Smooth muscle cell (in vitro differentiated cells): ENCODE measurements at regions not wholly inside any gene's neighbourhood (a gene's known extent, or its start where the extent isn't known, plus 50 kb on each side); places are given as distances from the start of the nearest gene placed in this dataset.
"Not testable (repeated sequence)": the region's sequence is repeated elsewhere in the genome, so short reads cannot be mapped to it uniquely, and the experiment has no call there.

ENCODE experiments used
- DNase-seq: peaks from one replicate; lab custom pipeline; 2025; ENCODE audit not compliant: unreplicated experiment; lab: John Stamatoyannopoulos, UW
- H2AFZ ChIP-seq: fragments of 200-600 bp; sonication (generic); 2 replicates; pipeline ENCODE4 v1.6.0; 2016; ENCODE audit warnings: antibody characterized with exemption, low read depth, mild to moderate bottlenecking
- H3F3A ChIP-seq: fragments of 200-600 bp; sonication (generic); 2 replicates; pipeline ENCODE4 v1.6.0; 2017; ENCODE audit warnings: antibody characterized with exemption, low read depth
- H3K27ac ChIP-seq: fragments of 200-600 bp; sonication (generic); 2 replicates; pipeline ENCODE4 v1.5.1; 2016; ENCODE audit warnings: low read depth, mild to moderate bottlenecking
- H3K27me3 ChIP-seq: fragments of 200-600 bp; sonication (generic); 2 replicates; pipeline ENCODE4 v1.6.1; 2016; ENCODE audit warnings: low read depth, mild to moderate bottlenecking
- H3K36me3 ChIP-seq: fragments of 200-600 bp; sonication (generic); 2 replicates; pipeline ENCODE4 v1.5.1; 2016; ENCODE audit warnings: low read depth
- H3K4me1 ChIP-seq: fragments of 200-600 bp; sonication (generic); 2 replicates; pipeline ENCODE4 v1.5.1; 2016; ENCODE audit warnings: low read depth
- H3K4me2 ChIP-seq: fragments of 200-600 bp; sonication (generic); 2 replicates; pipeline ENCODE4 v1.6.0; 2016; ENCODE audit warnings: mild to moderate bottlenecking
- H3K4me3 ChIP-seq: fragments of 200-600 bp; sonication (generic); 2 replicates; pipeline ENCODE4 v1.5.1; 2016; ENCODE audit warnings: mild to moderate bottlenecking
- H3K79me2 ChIP-seq: fragments of 200-600 bp; sonication (generic); 2 replicates; pipeline ENCODE4 v1.6.0; 2016; ENCODE audit warnings: low read depth, mild to moderate bottlenecking
- H3K9ac ChIP-seq: fragments of 200-600 bp; sonication (generic); 2 replicates; pipeline ENCODE4 v1.6.0; 2016; ENCODE audit warnings: low read depth
- H3K9me3 ChIP-seq: fragments of 200-600 bp; sonication (generic); replicated peaks from 2 replicates; pipeline ENCODE4 v1.5.1; 2016; ENCODE audit warnings: low read depth
- H4K20me1 ChIP-seq: fragments of 200-600 bp; sonication (generic); 2 replicates; pipeline ENCODE4 v1.6.0; 2016; ENCODE audit warnings: low read depth
- WGBS: methylation state at CpG from one replicate; pipeline ENCODE4 v1.1.7; 2016; ENCODE audit warnings: low lambda C conversion rate; 5-methylcytosine and 5-hydroxymethylcytosine counted together
- TF ChIP-seq, protein P1 (sequence below): fragments of 200-600 bp; sonication (generic); IDR thresholded peaks from 2 replicates; pipeline ENCODE4 v1.5.1; 2017; ENCODE audit warnings: borderline replicate concordance, mild to moderate bottlenecking, antibody characterized with exemption; ENCODE audit not compliant: insufficient read depth, poor library complexity, severe bottlenecking

GRCh38 chr21:32867597-32867996 lies 96.0 kb upstream of the PAXBP1 start:
- WGBS: 71% methylated on average over 4 of the region's 4 CpGs
- Histone ChIP-seq H3K36me3 (no peaks in the 10 kb centered on the region), H3K27ac (no peak overlapping the region), H3K4me1 (no peaks in the 10 kb centered on the region), H2AFZ (no peak overlapping the region), H3K4me3 (no peak overlapping the region), H4K20me1 (no peaks in the 10 kb centered on the region), H3K27me3 (peaks cover 11% of the 10 kb centered on the region), H3K9ac (no peak overlapping the region), H3K79me2 (no peaks in the 10 kb centered on the region), H3K9me3 (no peaks in the 10 kb centered on the region), H3F3A (no peaks in the 10 kb centered on the region), H3K4me2 (no peak overlapping the region)
- TF ChIP-seq, protein P1, sequence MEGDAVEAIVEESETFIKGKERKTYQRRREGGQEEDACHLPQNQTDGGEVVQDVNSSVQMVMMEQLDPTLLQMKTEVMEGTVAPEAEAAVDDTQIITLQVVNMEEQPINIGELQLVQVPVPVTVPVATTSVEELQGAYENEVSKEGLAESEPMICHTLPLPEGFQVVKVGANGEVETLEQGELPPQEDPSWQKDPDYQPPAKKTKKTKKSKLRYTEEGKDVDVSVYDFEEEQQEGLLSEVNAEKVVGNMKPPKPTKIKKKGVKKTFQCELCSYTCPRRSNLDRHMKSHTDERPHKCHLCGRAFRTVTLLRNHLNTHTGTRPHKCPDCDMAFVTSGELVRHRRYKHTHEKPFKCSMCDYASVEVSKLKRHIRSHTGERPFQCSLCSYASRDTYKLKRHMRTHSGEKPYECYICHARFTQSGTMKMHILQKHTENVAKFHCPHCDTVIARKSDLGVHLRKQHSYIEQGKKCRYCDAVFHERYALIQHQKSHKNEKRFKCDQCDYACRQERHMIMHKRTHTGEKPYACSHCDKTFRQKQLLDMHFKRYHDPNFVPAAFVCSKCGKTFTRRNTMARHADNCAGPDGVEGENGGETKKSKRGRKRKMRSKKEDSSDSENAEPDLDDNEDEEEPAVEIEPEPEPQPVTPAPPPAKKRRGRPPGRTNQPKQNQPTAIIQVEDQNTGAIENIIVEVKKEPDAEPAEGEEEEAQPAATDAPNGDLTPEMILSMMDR: no peak
- no peak for DNase-seq

DNA sequence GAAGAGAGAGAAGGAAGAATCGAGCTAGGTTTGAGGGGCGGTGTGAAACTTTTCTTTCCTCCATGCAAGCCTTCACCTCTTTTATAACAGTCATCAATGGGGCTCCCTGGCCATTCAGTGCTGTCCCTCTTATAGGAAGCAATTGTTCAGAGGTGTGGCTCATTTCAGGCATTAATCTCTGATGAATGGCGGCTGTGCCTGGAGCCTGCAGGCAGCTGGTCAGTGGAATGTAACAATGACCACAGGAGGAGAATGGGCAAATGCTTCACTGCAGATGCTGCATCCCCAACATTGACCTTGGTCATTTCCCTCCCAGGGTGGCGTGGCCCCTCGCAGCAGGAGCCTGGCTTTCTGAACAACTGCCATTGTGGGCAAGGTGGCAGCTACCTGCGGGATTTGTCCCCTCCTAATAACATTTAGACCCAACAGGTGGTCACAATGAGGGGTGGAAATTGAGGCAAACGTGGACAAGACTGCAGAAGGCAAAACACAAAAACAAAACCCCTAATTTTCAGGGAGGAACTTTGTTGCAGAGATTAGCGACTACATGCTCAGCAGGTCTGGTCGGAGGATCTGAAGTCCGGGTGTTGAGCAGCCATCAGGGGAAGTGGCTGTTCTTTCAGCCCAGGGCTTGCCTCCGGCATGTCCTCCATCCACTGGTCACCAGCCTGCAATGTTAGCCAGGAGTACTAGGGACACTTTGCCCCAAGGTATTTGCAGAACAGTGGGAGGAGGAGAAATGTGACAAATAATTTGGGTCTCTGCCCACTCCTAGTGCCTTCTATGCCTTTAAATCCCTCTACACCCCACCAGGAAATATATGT lies 97.3 kb upstream of the PAXBP1 start:
- Histone ChIP-seq H3K9ac (no peak overlapping the region), H3K27ac (no peak overlapping the region), H3K9me3 (no peaks in the 10 kb centered on the region), H3K4me2 (no peak overlapping the region), H3F3A (no peaks in the 10 kb centered on the region), H3K36me3 (no peaks in the 10 kb centered on the region), H3K27me3 (peaks cover 11% of the 10 kb centered on the region), H2AFZ (no peak overlapping the region), H3K79me2 (no peaks in the 10 kb centered on the region), H3K4me3 (no peak overlapping the region), H3K4me1 (no peaks in the 10 kb centered on the region), H4K20me1 (no peaks in the 10 kb centered on the region)
- TF ChIP-seq, protein P1: no peak
- no peak for DNase-seq
- 90% methylated on average over 11 of the region's 11 CpGs for WGBS

- no peaks in the 10 kb centered on the region for H3F3A ChIP-seq
- H3K9ac ChIP-seq: no peak overlapping the region
- no peaks in the 10 kb centered on the region for H3K9me3 ChIP-seq
- 85% methylated on average over 3 of the region's 3 CpGs for WGBS
- H3K27ac ChIP-seq: no peak overlapping the region
- H3K4me2 ChIP-seq: no peak overlapping the region
- TF ChIP-seq, protein P1: no peak
- no peak for DNase-seq
- no peaks in the 10 kb centered on the region for H4K20me1 ChIP-seq
- no peaks in the 10 kb centered on the region for H3K79me2 ChIP-seq
- H2AFZ ChIP-seq: no peak overlapping the region
- H3K4me1 ChIP-seq: no peaks in the 10 kb centered on the region
- peaks cover 11% of the 10 kb centered on the region for H3K27me3 ChIP-seq
- no peak overlapping the region for H3K4me3 ChIP-seq
- H3K36me3 ChIP-seq: no peaks in the 10 kb centered on the region
Observed at GRCh38 chr21:32869459-32869858, 97.9 kb upstream of the PAXBP1 start.

DNA sequence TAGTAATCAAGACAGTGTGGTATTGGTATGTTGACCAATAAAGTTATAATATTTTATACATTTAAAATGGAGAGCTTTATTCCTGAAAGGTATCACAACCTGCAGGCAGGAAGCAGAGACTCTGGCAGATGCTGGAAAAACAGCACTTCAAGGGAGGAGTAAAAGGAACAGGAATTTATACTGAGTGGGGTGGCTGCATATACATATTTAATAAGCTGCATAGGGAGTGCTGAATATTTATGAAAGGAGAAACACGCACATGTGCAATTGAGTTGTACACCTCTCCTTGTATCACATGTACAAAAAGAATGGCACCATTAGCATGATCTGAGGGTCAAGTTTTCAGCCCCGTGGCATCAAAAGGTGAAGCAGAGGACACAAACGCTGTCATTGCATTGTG lies 104.9 kb upstream of the PAXBP1 start:
- Histone ChIP-seq H3K9me3 (no peaks in the 10 kb centered on the region), H4K20me1 (no peaks in the 10 kb centered on the region), H3K79me2 (no peaks in the 10 kb centered on the region), H3K36me3 (no peaks in the 10 kb centered on the region), H3K27ac (no peak overlapping the region), H3F3A (no peaks in the 10 kb centered on the region), H3K4me2 (no peak overlapping the region), H2AFZ (no peak overlapping the region), H3K4me3 (no peak overlapping the region), H3K9ac (no peak overlapping the region), H3K4me1 (no peaks in the 10 kb centered on the region), H3K27me3 (peaks cover 8% of the 10 kb centered on the region)
- TF ChIP-seq, protein P1: no peak
- no peak for DNase-seq
- 78% methylated on average over 3 of the region's 3 CpGs for WGBS

DNA sequence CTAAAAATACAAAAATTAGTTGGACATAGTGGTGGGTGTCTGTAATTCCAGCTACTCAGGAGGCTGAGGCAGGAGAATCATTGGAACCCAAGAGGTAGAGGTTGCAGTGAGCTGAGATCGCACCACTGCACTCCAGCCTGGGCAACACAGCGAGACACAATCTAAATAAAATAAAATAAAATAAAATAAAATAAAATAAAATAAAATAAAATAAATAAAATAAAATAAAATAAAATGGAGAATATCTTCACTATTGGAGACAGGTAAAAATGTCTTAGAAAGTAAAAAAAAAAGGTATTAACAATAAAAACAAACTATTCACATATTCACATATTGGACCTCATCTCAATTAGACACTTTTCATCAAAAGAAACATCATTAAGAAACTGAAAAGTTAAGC lies 106.3 kb upstream of the PAXBP1 start:
- not testable (repeated sequence) for H3F3A ChIP-seq, H3K79me2 ChIP-seq, H2AFZ ChIP-seq, DNase-seq, H4K20me1 ChIP-seq, H3K4me1 ChIP-seq, H3K4me3 ChIP-seq, H3K9ac ChIP-seq, H3K27ac ChIP-seq, H3K4me2 ChIP-seq, H3K9me3 ChIP-seq, H3K36me3 ChIP-seq
- WGBS: 93% methylated on average over 2 of the region's 2 CpGs
- peaks cover 14% of the 10 kb centered on the region for H3K27me3 ChIP-seq
